Suppressor macrophage (primary cell): ENCODE measurements at regions not wholly inside any gene's neighbourhood (a gene's known extent, or its start where the extent isn't known, plus 50 kb on each side); places are given as distances from the start of the nearest gene placed in this dataset.
A peak's percentile ranks its signal among the peaks of the same experiment; 100 is the strongest.

ENCODE experiments used
- DNase-seq, 4 experiments: peaks; one replicate each; pipeline ENCODE4 v3.0.0-alpha.2; 2020 to 2022

DNA sequence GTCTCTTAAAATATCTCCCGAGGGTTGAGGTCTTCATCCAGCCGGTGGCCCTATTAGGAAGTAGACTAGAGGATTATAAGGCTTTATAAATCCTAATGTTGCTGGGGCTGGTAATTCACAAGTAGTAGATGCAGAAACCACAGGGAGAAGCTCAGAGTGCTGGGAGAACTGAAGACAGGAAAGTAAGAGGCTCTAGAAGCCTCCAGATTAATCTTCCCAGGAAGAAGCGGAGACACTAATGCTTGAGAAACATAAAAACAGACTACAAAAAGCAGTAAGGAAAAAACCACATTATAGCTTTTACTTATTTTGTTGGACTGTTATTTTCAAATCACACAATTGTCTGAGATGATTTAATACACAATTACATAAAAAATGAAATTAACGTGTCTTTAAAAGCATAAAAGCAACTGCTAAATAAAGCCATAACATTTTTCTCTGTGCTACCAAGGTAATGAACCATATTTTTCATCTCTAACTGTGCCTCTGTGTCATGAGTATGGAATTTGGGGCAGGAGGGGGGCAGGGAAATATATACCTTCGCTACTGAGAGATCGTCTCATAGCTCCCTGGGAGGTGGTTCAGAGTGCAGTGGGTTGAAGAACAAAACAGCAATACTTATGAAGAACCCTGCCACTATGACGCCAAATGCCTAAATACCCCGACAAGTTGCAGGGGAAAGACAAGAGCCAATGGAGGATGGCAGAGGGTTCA is 806.2 kb upstream of the WWC1 start:
- DNase-seq = no peak

DNA sequence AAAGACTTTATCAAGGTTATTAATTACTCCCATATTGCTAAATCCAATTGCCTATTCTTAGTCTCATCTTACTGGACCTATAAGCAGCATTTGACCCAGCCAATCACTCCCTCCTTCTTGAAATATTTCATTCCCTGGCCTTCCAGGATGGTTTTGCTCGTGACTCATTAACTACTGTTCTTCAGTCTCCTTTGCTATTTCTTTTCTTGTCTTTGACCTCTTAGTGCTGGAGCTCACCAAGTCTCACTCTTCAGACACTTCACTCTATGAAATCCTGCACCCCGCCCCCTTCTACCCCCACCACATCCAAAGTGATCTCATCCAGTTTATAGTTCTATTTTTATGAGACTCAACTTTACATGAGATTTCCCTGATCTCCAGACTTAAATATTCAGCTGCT is 803.1 kb upstream of the WWC1 start:
- DNase-seq = no peak

DNA sequence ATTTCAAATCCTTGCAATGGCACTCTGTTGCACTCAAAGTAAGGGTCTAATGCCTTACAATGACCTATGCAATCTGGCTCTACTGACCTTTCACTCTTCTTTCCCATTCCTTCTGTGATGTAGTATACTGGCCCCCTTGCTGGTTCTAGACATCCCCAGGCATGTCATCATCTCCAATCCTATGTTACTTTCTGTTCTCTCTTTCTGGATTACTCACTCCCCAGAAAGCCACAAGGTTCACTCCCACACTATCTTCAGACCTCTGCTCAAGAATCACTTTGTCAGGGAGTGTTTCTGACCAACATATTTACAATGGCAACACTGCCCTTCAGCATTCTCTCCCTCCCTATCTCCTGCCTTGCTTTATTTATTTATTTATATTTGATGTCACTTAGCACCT is 802.2 kb upstream of the WWC1 start:
- peak in 2 of 4 experiments; percentile 2 to 3 for DNase-seq

DNA sequence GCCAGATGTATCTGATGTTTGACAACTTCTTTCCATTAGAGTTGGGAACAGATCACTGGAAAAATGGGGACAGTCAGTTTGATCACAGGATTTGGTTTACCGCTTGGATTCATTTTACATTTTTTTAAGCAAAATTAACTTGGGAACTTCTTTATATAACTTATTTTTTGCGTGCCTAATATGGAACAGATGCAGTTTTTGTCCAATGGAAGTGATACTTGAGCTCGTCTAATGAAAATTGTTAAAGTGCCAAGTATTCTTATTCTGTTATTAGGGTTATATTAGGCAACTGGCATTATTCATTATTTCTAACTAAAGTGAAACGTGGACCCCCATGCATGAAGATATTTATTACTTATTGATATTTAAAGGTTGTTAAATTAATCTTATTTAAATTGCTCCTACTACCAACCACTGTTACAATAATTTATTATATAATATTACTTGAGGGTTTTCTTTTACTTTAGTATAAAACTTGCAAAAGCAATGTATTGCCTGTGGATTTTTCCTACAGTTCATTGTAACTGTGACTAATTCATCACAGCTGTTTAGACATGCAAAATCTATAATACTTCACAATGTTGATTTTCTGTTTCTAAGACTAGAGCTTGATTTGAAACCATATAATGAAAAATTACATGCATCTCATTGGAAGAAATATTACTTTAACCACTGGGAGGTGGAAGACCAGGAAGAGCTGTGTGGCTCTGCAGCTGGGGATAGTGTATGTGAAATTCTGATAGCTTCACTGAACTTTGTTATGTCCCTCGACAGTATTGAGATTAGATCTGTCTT is 787.3 kb upstream of the WWC1 start:
- no peak for DNase-seq

DNA sequence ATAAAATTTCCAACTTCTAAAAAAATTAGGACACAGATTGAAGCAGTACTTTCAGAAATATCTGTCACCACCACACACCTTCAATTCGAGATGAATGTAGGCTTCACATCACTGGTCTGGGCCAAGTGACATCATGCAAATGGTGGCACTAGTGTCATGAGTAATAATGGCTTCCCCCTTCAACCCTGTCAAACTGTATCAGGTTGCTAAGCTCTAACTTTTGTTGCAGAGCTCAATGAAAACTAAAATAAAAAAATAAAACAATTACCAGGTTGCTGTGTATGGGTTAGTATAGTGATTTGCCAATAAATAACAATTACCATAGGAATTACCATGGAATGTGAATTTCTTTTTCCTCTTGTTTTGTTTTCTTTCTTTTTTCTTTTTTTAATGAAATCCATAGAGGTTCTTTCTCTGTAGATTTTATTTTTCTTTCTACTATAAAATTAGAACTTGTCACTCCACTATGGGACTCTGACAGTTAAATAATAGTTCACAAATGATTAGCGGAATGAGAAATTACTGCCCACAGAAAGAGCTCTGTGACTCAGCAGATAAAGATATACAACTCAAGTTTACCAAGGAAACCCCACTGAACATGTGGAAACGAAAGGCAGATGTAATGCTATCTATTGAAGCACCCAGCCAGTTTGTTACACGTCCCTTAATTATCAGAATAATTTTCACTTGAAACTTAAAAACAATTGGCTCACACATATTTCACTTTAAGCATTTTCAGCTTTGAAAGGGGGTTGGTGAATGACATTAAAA is 783.8 kb upstream of the WWC1 start:
- DNase-seq = no peak

DNA sequence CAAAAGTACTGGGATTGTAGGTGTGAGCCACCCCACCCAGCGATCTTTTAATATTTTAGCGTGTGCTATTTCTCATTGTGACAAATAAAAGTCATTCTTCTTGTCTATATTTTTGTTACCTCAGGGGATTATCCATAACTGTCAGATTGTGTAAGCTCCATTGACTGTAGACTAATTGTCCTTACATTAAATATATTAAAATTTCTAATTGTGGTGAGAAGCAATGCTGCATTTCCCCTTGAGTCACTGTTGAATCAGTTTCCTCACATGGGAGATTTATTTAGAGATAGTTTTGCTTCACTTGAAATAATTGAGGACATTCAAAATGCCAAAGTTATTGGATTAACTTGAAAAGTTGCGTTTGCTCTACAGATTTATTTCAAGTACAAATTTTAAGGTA is 782.4 kb upstream of the WWC1 start:
- no peak for DNase-seq

DNA sequence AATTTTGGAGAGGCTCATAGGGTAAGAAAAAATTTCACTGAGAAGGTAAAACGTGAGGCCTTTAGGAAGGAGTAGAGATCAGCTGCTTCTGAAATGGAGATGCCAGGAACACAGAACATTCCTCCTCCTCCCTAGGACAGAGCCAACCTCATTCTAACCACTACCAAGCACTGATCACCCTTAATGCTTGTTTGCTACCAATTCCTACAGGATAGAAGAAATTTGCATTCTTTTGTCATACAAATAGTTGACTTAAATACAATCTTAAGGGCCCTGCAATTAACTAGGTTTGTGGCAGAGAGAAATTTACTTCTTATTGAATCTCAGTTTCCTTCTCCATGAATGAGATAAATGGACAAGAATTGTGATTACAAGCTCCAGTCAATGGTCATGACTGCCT is 780.2 kb upstream of the WWC1 start:
- DNase-seq = no peak

DNA sequence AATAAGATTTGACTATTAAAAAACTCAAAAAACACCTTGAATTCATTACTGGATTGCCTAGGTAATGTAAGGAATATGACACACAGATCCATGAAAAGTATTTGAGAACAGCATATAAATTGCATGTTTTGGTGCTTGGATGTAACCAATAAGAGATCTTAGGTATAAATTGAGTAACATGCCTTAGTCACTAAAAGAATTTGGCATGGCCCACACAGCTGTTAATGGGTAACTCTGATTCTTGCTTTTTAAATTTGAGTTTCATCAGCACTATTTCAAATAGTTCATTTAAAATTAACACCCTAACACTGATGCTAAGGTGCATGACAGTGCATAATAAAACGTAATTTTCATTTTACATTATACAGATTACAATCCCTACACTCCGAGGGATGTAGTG is 779.3 kb upstream of the WWC1 start:
- DNase-seq = no peak

DNA sequence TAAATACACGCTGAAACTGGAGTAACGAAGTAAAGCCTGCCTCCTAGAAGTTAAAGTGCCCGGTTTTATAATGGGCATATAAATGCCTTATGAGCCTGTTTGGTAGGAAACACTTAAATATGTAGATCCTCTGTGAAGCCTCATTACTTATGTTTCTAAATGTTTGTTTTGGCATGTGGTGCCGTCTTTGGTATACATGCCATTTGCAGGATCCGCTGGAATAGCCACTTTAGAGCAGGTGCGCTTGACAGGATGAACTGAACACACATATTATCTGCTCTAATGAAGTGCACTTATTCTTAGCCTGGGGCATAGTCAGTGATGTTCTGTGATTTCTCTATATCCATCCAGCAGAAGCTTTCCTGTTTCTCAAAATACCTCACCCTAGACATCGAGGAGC is 778.1 kb upstream of the WWC1 start:
- DNase-seq = no peak

DNA sequence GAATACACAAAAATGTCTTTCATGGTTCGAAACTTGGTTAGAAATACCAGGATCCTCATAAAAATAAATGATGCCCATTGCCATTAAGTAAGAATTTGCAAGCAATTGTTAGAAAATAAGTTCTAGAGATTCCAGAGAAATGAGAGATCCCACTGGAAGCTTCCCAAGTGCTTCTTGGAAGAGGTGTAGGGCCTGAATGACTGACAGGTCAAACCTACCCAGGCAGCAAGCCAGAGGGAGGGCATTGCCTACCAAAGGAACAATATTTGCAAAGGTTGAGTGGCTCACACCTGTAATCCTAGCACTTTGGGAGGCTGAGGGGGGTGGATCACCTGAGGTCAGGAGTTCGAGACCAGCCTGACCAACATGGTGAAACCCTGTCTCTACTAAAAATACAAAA is 777.0 kb upstream of the WWC1 start:
- DNase-seq = no peak

DNA sequence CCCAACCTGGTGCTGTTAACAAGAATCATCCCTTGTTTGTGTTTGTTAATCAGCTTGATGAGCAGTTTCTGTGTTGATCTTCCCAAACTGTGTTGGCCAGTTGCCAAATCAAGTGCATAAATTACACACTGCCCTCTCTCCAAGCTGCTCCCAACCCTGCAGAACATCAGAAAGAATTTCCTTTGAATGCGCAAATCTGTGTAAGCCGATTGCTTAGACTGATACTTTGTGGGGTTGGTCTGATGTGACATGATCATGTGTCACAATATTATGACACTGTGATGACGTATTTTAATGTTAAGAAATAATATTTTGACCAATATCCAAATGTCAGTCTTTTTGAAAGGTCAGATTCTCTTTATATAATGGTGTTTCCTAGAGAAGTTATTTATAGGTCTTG is 766.4 kb upstream of the WWC1 start:
- DNase-seq = no peak

DNA sequence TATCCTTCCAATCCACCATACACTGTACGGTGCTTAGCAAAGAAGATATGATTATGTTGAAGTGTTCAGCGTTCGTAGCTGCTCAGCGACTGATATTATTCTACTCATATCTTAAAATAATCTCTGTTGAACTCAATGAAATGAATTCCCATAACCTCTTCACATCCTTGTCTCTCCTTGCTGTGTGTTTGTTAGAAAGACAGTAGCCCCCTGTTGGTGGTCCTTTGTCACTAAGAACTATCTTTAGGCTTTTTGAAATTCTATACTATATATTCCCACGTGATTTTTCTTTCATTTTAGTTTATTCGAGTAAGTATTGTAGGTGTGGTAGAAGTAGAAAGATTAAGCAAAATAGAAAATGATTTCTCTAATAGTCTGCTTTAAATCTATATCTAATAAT is 762.8 kb upstream of the WWC1 start:
- DNase-seq = no peak

DNA sequence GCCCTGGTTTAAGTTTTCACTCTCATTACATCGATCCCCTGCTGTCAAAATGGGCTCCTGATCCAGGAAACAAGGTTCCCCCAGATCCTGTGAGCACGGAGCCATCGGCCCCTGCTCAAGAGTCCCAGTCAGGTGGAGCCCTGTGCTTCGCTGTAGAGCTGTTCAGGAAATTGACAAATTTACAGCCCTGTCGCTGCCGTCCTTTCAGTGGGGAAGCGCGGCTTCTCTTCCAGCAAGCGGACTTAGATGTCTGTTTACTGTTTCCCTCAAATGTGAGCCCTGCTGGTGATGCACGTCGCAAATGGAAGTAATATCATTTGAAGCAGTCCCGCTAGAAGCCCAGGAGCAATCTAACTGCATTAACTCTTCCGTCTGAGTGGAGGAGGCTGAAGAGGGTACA is 760.9 kb upstream of the WWC1 start:
- DNase-seq = no peak

DNA sequence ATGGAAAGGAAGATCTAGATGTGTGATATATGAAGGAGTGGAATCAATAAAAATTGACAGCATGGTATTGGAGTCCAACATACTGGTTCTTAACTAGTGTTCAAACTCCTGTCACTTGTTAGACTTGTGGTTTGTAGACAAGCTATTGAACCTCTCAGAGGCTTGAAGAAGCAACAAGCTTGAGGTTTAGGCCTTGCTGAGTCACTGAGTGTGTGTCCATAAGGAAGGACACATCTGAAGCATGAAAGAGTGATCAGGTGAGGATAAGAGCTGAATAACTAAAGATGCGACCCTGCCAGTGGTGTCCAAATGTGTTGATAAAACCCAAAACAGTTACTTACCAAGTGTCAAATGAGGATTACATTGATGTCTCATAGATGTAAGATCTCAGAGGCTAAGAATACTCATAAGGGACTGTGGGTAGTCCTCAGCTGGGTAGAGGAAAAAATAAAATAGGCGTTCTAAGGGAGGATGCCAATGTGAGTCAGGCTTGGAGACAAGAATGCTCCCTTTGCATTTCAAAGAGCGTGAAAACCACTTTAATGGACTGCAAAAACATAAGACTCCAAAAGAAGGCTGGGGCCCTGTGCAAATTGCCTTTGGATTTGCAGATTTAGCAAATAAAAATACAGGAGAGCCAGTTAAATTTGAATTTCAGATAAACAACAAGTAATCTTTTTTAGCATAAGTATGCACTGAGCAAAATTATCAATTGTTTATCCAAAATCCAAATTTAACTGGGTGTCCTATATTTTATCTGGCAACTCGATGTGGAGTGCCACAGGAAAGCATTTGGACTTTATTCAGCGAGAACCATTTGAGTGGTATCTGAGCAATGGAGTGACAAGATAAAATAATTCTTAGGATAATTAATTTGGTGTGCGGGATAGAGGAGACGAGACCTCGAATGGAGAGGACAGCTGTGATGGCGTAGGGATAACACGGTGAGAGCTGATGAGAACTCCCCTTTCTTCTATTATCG is 757.3 kb upstream of the WWC1 start:
- no peak for DNase-seq

DNA sequence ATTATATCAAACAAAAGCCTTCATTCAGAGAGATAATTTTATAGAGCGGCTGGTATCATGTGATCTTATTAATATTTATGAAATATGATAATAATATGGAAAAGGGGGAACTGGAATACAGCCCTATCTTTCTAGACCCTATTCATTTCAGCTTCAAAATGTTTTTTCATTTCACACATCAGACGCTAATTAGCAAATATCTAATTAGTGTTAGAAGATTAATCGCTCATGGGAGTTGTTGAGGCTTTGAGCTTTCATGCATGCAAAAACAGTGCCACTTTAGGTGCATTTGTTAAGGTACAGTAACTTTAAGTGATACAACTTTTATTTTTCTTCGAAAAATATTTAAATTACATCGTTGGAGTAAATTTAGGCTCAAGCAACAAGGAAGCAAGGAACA is 751.7 kb upstream of the WWC1 start:
- DNase-seq = no peak

DNA sequence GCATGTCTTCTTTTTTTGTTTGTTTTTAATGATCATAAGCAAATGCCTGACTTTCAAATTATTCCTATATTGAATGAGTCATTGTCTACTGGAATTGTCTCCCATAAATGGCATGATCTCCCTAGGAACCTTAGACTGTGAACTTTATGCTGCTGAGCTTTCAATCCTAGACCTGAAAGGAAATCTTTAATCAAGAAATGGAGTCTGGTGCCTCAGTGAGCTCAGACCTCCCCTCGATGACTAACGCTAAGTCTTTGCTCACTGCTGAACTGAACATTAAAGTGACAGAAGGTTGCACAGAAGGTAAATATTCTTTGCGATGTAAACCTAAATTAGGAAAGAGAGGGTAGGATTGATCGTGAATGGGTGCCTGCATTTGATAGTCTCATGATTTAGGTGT is 745.2 kb upstream of the WWC1 start:
- no peak for DNase-seq

DNA sequence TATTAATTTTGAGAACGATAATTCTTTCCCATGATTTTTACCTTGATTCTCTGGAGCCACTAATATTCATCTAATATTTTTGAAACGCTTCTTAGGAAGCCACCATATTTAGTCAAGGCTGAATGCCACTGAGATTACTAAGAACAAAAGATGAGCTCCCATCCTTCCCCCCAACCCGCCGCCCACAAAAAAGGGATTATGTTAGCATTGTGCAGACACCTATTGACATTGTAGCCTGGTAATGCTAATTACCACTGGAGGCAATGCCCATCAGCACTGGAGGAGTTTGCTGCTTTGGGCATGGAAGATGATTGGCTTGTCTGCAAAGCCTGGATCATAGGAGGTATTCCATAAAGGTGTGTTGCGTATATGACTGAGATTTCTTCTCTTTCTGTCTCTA is 739.1 kb upstream of the WWC1 start:
- no peak for DNase-seq

DNA sequence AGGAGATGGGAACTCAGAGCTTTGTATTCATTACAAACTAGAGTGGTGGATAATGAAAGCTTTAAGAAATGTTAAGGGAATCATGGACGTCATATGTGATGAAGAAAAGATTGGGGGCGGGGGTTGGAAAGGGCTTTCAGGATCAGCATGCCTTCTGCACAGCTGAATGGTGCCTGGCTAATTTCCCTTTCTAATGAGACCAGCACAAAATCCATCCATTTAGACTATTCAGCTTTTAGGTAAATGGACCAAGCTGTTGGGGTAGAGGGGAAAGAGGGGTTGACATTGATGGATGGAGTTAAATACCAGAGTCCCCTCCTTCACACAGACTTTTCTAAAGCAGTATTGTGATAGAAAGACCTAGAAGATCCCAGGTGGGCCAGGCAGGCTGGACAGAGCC is 737.9 kb upstream of the WWC1 start:
- no peak for DNase-seq

DNA sequence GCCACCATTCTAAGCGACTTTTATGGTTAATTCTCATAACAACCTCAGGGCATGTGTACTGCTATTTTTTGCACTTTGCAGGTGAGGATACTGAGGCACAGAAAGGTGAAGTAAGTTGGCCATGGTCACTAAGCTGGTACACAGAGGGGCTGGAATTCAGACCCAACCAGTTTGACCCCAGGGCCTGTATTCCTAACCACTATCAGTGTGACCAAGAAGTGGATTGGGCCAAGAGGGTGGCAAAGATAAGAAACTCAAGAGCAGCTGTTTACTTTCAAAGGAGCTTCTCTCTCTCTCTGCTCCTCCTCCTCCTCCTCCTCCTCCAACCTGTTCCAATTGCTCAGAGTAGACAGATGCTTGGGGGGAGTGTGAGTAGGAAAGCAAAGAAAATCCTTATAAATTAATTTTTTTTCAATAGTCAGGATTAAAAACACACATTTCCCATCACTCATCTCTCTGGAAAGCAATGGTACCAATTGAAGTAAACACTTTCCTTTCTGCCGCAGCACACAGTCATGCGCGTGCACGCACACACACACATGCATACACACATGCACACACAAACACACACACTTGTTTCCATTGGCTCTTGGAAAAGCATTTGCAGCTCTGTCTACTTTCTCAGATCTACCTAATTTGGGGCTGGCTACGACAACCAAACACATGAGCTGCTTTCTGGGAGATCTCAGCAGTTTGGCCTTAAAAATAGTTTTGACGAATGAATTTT is 736.7 kb upstream of the WWC1 start:
- DNase-seq = no peak

DNA sequence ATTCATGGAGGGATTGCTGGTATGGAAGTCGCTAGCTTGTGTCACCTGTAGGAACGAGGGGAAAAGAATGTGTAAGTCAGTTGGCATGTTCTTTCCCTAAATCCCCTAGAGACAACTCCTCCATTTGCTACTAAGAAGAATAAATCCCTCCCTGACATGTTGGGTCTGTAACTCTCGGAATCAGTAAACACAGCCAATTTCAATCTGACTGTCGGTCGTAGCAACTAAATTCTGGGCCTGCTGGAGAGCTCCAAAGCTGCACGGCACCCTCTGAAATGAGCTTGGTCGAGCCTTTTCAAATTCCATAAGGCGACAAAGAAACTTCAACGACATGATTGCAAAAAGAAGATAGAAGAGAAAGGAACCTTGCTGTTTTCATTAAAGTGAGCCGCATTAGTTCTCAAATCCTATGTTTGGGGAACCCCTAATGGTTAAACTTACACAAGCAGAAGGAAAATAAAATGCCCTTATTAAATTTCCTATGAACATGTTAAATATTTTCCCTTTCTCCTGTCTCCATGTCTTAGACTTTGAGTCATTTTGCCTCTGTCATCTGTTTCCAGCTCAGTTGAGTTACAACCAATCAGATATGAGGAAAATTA is 735.8 kb upstream of the WWC1 start:
- DNase-seq = no peak

DNA sequence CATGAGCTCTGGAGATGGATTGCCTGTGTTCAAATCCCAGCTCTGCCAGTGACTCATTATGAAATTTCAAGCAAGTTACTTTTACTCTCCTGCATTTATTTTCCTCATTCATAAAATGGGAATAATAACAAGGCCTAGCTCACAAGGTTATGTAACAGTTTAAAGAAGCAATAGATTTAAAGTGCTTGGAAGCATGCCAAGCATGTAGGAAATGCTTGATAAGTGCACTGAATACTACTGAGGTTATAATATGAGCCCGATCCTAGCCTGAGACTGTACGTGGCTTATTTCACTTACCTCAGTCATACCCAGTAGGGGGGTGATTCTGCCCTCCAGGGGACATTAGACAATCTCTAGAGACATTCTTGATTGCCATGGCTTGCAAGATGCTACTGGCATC is 734.1 kb upstream of the WWC1 start:
- DNase-seq = no peak
